Lower lobe of right lung (tissue), 2 donors: ENCODE measurements at regions not wholly inside any gene's neighbourhood (a gene's known extent, or its start where the extent isn't known, plus 50 kb on each side); places are given as distances from the start of the nearest gene placed in this dataset.

Experiments used
- ATAC-seq, 2 donors: fragments of 200-7000 bp; cut with Tn5 transposase; one replicate each; pipeline ENCODE4 v1.9.1; 2020 to 2022; ENCODE audit warnings: mild to moderate bottlenecking in 2 of 2, moderate library complexity in 2 of 2
- DNase-seq: peaks from one replicate; pipeline ENCODE4 v3.0.0-alpha.2; 2020
- H3K27ac ChIP-seq: fragments of 200-600 bp; one replicate; pipeline ENCODE4 v1.8.0; 2022
- H3K27me3 ChIP-seq: fragments of 200-600 bp; one replicate; pipeline ENCODE4 v1.8.0; 2022; ENCODE audit warnings: low read depth
- H3K36me3 ChIP-seq: fragments of 200-600 bp; one replicate; pipeline ENCODE4 v1.8.0; 2022; ENCODE audit warnings: mild to moderate bottlenecking
- H3K4me1 ChIP-seq: fragments of 200-600 bp; one replicate; pipeline ENCODE4 v1.8.0; 2022
- H3K4me3 ChIP-seq: fragments of 200-600 bp; one replicate; pipeline ENCODE4 v1.8.0; 2022; ENCODE audit warnings: mild to moderate bottlenecking
- H3K9me3 ChIP-seq: fragments of 200-600 bp; one replicate; pipeline ENCODE4 v1.8.0; 2022
- intact Hi-C: fragments of 100-400 bp; cut with DNase I; formaldehyde crosslinking; loops from one replicate; pipeline ENCODE4 v1.11.0; 2022
- TF ChIP-seq, protein P1 (sequence below): fragments of 200-600 bp; IDR thresholded peaks from one replicate; pipeline ENCODE4 v1.8.0; 2022; ENCODE audit warnings: antibody characterized with exemption, mild to moderate bottlenecking
- donor health status: DM: no; HTN: yes; CAD: no; lungs with severe emphysema.

DNA sequence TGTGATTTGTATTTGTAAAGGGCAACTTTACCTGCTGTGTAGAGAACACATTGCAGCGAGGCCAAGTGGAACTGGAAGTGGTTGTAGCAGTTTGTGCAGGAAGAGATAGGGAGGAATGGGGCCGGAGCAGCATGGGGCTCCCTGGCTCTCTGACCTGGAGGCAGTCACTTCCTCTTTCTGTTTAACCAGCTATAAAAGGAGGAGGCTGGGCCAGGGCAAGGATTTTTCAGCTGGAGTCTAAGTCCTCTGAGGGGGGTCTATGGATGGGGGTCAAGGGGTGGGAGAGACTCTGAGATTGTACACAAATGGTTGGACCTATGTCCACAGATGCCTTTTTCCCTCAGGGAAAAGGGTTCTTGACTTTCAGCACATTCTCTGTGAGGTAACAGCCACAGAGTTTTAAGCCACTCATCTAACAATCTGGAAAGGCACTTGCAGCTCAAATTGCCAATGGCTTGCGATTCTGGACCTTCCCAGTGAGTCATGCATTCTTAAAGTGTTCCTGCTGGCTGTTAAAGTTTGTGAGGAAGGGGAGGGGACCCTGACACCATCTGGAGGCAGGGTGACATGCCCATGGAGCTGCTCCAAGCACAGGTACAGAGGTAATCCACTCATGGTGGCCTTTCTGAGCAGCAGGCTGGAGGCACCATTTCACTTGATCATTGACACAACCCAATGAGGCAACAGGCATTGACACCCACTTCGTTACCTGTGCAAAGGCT, 347.0 kb downstream of the CYRIA start:
- no peaks in the 10 kb centered on the region for H3K27me3 ChIP-seq
- intact Hi-C loops: no loop called here
- H3K4me1 ChIP-seq: peaks cover 10% of the 10 kb centered on the region
- H3K9me3 ChIP-seq: no peaks in the 10 kb centered on the region
- TF ChIP-seq, protein P1, sequence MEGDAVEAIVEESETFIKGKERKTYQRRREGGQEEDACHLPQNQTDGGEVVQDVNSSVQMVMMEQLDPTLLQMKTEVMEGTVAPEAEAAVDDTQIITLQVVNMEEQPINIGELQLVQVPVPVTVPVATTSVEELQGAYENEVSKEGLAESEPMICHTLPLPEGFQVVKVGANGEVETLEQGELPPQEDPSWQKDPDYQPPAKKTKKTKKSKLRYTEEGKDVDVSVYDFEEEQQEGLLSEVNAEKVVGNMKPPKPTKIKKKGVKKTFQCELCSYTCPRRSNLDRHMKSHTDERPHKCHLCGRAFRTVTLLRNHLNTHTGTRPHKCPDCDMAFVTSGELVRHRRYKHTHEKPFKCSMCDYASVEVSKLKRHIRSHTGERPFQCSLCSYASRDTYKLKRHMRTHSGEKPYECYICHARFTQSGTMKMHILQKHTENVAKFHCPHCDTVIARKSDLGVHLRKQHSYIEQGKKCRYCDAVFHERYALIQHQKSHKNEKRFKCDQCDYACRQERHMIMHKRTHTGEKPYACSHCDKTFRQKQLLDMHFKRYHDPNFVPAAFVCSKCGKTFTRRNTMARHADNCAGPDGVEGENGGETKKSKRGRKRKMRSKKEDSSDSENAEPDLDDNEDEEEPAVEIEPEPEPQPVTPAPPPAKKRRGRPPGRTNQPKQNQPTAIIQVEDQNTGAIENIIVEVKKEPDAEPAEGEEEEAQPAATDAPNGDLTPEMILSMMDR: no peak
- ATAC-seq (peak; percentile 52 to 53), DNase-seq (no peak)
- H3K4me3 ChIP-seq: no peak overlapping the region
- no peak overlapping the region for H3K27ac ChIP-seq
- H3K36me3 ChIP-seq: no peaks in the 10 kb centered on the region

DNA sequence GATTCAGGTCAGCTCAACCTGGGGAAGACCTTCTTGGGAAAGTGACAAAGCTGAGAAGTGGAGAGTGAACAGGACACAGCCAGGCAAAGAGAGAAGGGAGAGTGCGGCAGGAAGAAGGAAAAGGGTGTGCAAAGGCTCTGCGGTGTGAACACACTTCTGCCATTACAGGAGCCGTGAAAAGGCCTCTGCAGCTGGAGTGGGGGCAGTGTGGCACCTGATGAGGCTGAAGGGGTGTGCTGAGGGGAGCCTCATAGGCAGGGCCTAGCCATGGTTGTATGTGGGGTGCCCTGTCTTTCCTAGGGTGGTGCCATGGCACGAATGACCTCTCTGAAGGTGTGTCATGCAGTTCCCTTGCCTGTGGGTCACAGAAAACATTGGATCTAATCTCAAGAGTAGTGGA, 347.6 kb downstream of the CYRIA start:
- Histone ChIP-seq H3K27me3 (no peaks in the 10 kb centered on the region), H3K27ac (no peak overlapping the region), H3K4me3 (no peak overlapping the region), H3K4me1 (peaks cover 10% of the 10 kb centered on the region), H3K9me3 (no peaks in the 10 kb centered on the region), H3K36me3 (no peaks in the 10 kb centered on the region)
- intact Hi-C loops: no loop called here
- no peak for DNase-seq
- ATAC-seq: peak in 1 of 2 donors; percentile 6
- TF ChIP-seq, protein P1: no peak

DNA sequence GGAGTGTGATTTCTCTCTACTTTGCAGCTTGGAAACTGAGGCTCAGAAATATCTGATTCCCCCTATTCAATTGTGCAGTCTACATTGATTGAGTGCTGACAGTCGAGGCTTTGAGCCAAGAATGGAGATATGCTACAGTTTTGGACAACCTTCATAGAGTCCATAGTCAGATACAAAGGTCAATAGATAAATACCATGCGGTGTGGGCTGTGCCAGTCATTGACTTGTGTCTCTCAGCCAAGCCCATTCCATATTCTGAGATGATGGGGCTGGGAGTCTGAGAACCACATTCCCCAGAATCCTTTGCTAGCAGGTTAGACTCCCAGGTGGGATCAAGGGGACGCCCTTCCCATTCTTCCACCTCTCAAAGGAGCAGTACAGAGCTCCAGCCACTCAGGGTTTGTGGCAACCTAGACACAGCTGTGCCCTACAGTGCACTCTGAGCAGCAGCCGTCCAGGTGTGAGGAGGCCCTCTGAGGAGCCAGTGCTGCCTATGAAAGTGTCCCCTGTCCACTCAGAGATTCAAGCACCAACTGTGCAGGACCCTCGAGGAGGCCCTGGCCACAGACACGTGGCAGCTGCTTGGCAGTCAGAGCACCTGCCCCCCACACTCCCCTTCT, 348.3 kb downstream of the CYRIA start:
- DNase-seq: no peak
- H3K4me3 ChIP-seq: no peak overlapping the region
- ATAC-seq: no peak
- intact Hi-C loops: no loop called here
- H3K27ac ChIP-seq: no peak overlapping the region
- peaks cover 10% of the 10 kb centered on the region for H3K4me1 ChIP-seq
- TF ChIP-seq, protein P1: no peak
- no peaks in the 10 kb centered on the region for H3K36me3 ChIP-seq
- H3K9me3 ChIP-seq: no peaks in the 10 kb centered on the region
- H3K27me3 ChIP-seq: no peaks in the 10 kb centered on the region

DNA sequence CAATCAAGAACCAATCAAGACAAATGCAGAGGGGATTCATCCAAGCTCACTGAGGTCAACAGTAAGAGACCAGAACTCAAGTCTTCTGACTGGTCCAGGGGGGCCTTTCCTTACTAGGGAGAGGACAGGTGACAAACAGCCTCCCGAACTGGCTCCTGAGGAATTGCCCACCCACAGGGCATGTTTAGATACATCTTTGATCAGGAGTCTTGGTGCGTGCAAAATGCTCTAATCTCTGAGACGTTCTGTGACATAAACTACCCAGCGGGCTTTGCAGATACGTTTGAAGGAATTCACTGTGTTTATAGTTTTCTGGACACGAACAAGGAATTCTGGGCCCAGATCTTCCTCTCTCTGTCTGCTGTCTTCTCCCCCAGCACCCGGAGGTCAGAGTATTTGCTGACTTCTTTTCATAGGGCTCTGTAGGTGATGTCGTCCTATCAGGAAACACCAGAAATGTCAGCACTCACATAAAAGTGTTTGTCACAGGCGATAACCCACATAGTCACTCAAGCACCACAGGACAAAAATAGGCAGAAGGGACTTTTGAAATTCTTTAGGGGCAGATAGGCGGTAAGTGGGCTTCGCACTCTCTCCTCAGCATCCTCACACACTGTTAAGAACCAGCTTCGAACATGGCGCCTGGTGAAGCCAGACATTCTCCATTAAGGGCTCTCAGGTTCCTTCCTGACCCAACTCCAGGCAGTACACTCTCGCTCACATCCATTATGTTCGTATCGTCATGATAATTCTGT, 349.0 kb downstream of the CYRIA start:
- intact Hi-C loops: no loop called here
- H3K27ac ChIP-seq: no peak overlapping the region
- peaks cover 10% of the 10 kb centered on the region for H3K4me1 ChIP-seq
- TF ChIP-seq, protein P1: no peak
- DNase-seq (no peak), ATAC-seq (no peak)
- H3K9me3 ChIP-seq: no peaks in the 10 kb centered on the region
- no peaks in the 10 kb centered on the region for H3K27me3 ChIP-seq
- H3K36me3 ChIP-seq: no peaks in the 10 kb centered on the region
- H3K4me3 ChIP-seq: no peak overlapping the region

DNA sequence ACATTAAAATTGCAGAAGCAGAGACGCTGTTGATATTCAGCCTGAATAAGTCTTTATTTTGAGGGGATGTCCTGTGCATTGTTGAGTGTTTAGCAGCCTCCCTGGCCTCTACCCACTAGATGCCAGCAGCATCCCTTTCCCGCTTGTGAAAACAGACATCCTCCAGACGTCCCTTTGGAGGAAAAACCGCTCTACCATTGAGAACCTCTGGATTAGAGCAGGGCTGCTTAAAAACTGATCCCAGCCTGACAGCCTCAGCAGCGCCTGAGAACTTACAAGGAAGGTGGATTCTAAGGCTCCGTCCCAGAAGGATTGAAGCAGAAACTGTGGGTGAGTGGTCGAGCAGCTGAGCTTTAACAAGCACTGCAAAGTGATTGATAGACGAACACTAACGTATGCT, 349.7 kb downstream of the CYRIA start:
- Histone ChIP-seq H3K27ac (no peak overlapping the region), H3K36me3 (no peaks in the 10 kb centered on the region), H3K27me3 (no peaks in the 10 kb centered on the region), H3K4me3 (no peak overlapping the region), H3K9me3 (no peaks in the 10 kb centered on the region), H3K4me1 (peaks cover 10% of the 10 kb centered on the region)
- intact Hi-C loops: no loop called here
- TF ChIP-seq, protein P1: no peak
- ATAC-seq: no peak
- DNase-seq: no peak
